ENCODE measurements at regions not wholly inside any gene's neighbourhood (a gene's known extent, or its start where the extent isn't known, plus 50 kb on each side); places are given as distances from the start of the nearest gene placed in this dataset.

- no peak overlapping the region for H3K4me3 ChIP-seq (ENCODE audit: insufficient read depth, low read depth, low read length)
- no peak for DNase-seq
- no peaks in the 10 kb centered on the region for H3K36me3 ChIP-seq (replicated peaks; ENCODE audit: control insufficient read depth, insufficient read depth, low read length)
- H3K27me3 ChIP-seq (ENCODE audit: control insufficient read depth, insufficient read depth, low read length) = no peaks in the 10 kb centered on the region
These were observed 186.2 kb downstream of the SNAPC1 start for GRCh38 chr14:61948376-61948775.

GRCh38 chr14:61950340-61950739, 188.1 kb downstream of the SNAPC1 start:
- no peaks in the 10 kb centered on the region for H3K27me3 ChIP-seq (ENCODE audit: control insufficient read depth, insufficient read depth, low read length)
- no peak for DNase-seq

GRCh38 chr14:61953602-61954001, 191.4 kb downstream of the SNAPC1 start:
- Histone ChIP-seq H3K27me3 (ENCODE audit: control insufficient read depth, insufficient read depth, low read length) (no peaks in the 10 kb centered on the region), H3K36me3 (replicated peaks; ENCODE audit: control insufficient read depth, insufficient read depth, low read length) (no peaks in the 10 kb centered on the region), H3K4me3 (ENCODE audit: insufficient read depth, low read depth, low read length) (no peak overlapping the region)
- no peak for DNase-seq

More at GRCh38 chr14:61950340-61950739, 188.1 kb downstream of the SNAPC1 start:
- Histone ChIP-seq H3K4me3 (ENCODE audit: insufficient read depth, low read depth, low read length) (no peak overlapping the region), H3K36me3 (replicated peaks; ENCODE audit: control insufficient read depth, insufficient read depth, low read length) (no peaks in the 10 kb centered on the region)

GRCh38 chr14:61954306-61954705, 192.1 kb downstream of the SNAPC1 start:
- DNase-seq = no peak
- no peak overlapping the region for H3K4me3 ChIP-seq (ENCODE audit: insufficient read depth, low read depth, low read length)
- H3K27me3 ChIP-seq (ENCODE audit: control insufficient read depth, insufficient read depth, low read length) = no peaks in the 10 kb centered on the region
- no peaks in the 10 kb centered on the region for H3K36me3 ChIP-seq (replicated peaks; ENCODE audit: control insufficient read depth, insufficient read depth, low read length)

GRCh38 chr14:61956517-61956916, 194.3 kb downstream of the SNAPC1 start:
- no peaks in the 10 kb centered on the region for H3K27me3 ChIP-seq (ENCODE audit: control insufficient read depth, insufficient read depth, low read length)
- no peak for DNase-seq
- no peak overlapping the region for H3K4me3 ChIP-seq (ENCODE audit: insufficient read depth, low read depth, low read length)
- H3K36me3 ChIP-seq (replicated peaks; ENCODE audit: control insufficient read depth, insufficient read depth, low read length) = no peaks in the 10 kb centered on the region

DNA sequence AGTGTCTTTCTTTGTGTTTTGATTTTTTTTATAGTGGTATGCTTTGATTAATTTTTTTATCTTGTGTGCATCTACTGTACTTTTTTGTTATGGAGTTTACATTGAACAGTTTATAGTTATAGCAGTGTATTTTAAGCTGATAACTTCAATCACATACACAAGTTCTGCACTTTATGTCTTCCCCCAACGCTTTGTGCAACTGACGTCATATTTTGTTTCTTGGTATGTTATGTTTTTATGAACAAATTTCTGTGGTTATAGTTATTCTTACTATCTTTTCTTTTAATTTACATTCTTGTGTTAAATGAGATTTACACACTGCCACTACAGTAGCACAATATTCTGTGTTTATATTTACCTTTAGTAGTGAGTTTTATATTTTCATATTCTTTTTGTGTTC, 197.1 kb downstream of the SNAPC1 start:
- DNase-seq = no peak
- H3K36me3 ChIP-seq (replicated peaks; ENCODE audit: control insufficient read depth, insufficient read depth, low read length) = no peaks in the 10 kb centered on the region
- no peak overlapping the region for H3K4me3 ChIP-seq (ENCODE audit: insufficient read depth, low read depth, low read length)
- H3K27me3 ChIP-seq (ENCODE audit: control insufficient read depth, insufficient read depth, low read length) = no peaks in the 10 kb centered on the region

DNA sequence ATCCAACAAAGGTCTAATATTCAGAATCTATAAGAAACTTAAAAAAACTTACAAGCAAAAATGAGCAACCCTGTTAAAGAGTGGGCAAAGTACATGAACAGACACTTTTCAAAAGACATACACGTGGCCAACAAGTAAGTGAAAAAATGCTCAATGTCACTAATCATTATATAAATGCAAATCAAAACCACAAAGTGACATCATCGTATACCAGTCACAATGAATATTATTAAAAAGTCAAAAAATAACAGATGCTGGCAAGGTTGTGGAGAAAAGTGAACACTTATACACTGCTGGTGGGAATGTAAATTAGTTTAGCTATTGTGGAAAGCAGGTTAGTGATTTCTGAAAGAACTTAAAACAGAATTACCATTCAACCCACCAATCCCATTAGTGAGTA, 199.1 kb downstream of the SNAPC1 start:
- H3K4me3 ChIP-seq (ENCODE audit: insufficient read depth, low read depth, low read length) = no peak overlapping the region
- no peaks in the 10 kb centered on the region for H3K36me3 ChIP-seq (replicated peaks; ENCODE audit: control insufficient read depth, insufficient read depth, low read length)
- no peaks in the 10 kb centered on the region for H3K27me3 ChIP-seq (ENCODE audit: control insufficient read depth, insufficient read depth, low read length)
- no peak for DNase-seq

- Histone ChIP-seq H3K36me3 (replicated peaks; ENCODE audit: control insufficient read depth, insufficient read depth, low read length) (no peaks in the 10 kb centered on the region), H3K4me3 (ENCODE audit: insufficient read depth, low read depth, low read length) (no peak overlapping the region), H3K27me3 (ENCODE audit: control insufficient read depth, insufficient read depth, low read length) (no peaks in the 10 kb centered on the region)
- DNase-seq = no peak
These were observed 201.7 kb downstream of the SNAPC1 start for GRCh38 chr14:61963926-61964325.

GRCh38 chr14:61965030-61965745, 203.0 kb downstream of the SNAPC1 start:
- no peak for DNase-seq
- Histone ChIP-seq H3K4me3 (ENCODE audit: insufficient read depth, low read depth, low read length) (no peak overlapping the region), H3K27me3 (ENCODE audit: control insufficient read depth, insufficient read depth, low read length) (no peaks in the 10 kb centered on the region), H3K36me3 (replicated peaks; ENCODE audit: control insufficient read depth, insufficient read depth, low read length) (no peaks in the 10 kb centered on the region)

DNA sequence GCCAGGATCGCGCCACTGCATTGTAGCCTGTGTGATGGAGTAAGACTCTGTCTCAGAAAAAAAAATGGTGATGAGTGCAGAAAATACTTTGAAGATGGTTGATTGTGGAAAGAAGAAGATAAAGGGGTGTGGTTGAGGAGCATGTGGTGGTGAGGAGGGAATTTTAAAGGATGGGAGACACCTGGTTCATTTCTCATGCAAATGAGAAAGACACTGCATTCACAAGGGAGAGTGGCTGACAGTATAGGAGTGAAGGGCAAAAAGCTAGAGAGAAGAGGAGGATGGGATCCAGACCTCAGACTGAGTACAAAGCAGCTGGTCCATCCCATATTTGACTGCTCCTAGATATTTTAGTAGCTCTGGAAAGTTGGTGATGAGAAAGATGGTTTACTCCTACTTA, 206.0 kb downstream of the SNAPC1 start:
- no peak for DNase-seq

DNA sequence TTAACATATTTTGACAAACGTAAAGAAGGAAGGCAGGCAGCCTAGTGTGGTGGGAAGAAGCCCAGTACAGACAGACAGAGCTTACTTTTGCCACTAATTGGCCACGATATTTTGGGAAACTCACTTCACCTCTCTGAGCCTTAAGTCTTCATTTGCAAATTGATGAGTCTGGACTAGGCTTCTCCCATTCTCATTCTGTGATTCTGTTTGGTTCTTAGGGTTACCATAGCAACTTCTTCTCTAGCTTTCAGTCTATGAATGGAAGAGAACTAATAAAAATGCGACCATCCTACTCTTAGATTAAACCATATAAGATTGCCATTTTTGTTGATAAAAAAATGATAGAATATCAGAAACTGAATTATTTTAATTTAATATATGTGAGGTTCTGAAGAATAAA, 210.5 kb downstream of the SNAPC1 start:
- Histone ChIP-seq H3K4me3 (ENCODE audit: insufficient read depth, low read depth, low read length) (no peak overlapping the region), H3K36me3 (replicated peaks; ENCODE audit: control insufficient read depth, insufficient read depth, low read length) (no peaks in the 10 kb centered on the region), H3K27me3 (ENCODE audit: control insufficient read depth, insufficient read depth, low read length) (no peaks in the 10 kb centered on the region)
- DNase-seq = no peak

More for the DNA sequence above, 206.0 kb downstream of the SNAPC1 start:
- no peak overlapping the region for H3K4me3 ChIP-seq (ENCODE audit: insufficient read depth, low read depth, low read length)
- H3K27me3 ChIP-seq (ENCODE audit: control insufficient read depth, insufficient read depth, low read length) = no peaks in the 10 kb centered on the region
- no peaks in the 10 kb centered on the region for H3K36me3 ChIP-seq (replicated peaks; ENCODE audit: control insufficient read depth, insufficient read depth, low read length)

GRCh38 chr14:61973981-61974380, 211.8 kb downstream of the SNAPC1 start:
- DNase-seq = no peak
- Histone ChIP-seq H3K27me3 (ENCODE audit: control insufficient read depth, insufficient read depth, low read length) (no peaks in the 10 kb centered on the region), H3K4me3 (ENCODE audit: insufficient read depth, low read depth, low read length) (no peak overlapping the region), H3K36me3 (replicated peaks; ENCODE audit: control insufficient read depth, insufficient read depth, low read length) (no peaks in the 10 kb centered on the region)

GRCh38 chr14:61977217-61977616, 215.0 kb downstream of the SNAPC1 start:
- Histone ChIP-seq H3K4me3 (ENCODE audit: insufficient read depth, low read depth, low read length) (no peak overlapping the region), H3K36me3 (replicated peaks; ENCODE audit: control insufficient read depth, insufficient read depth, low read length) (no peaks in the 10 kb centered on the region), H3K27me3 (ENCODE audit: control insufficient read depth, insufficient read depth, low read length) (no peaks in the 10 kb centered on the region)
- DNase-seq = no peak

DNA sequence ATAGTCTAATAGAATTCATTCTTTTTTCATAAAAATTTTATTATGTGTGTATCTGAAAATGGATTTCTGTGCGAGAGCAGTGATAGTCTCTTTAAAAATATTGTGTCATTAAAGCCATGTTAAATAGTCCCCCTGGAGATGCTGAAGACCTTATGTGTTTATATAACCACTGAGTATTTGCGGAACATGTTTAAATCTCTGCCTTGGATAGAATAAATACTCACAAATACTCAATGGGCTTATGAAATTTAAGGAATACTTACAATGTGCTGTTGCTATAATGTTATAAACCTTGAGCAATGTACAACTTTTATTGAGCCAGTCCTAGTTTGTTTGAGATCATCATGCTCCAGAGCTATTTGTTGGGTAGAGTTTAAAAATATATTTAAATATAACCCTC, 226.0 kb downstream of the SNAPC1 start:
- H3K27me3 ChIP-seq (ENCODE audit: control insufficient read depth, insufficient read depth, low read length) = no peaks in the 10 kb centered on the region
- DNase-seq = no peak
- H3K4me3 ChIP-seq (ENCODE audit: insufficient read depth, low read depth, low read length) = no peak overlapping the region
- H3K36me3 ChIP-seq (replicated peaks; ENCODE audit: control insufficient read depth, insufficient read depth, low read length) = no peaks in the 10 kb centered on the region

GRCh38 chr14:61992139-61992538, 229.9 kb downstream of the SNAPC1 start:
- no peak overlapping the region for H3K4me3 ChIP-seq (ENCODE audit: insufficient read depth, low read depth, low read length)
- no peak for DNase-seq
- no peaks in the 10 kb centered on the region for H3K27me3 ChIP-seq (ENCODE audit: control insufficient read depth, insufficient read depth, low read length)
- H3K36me3 ChIP-seq (replicated peaks; ENCODE audit: control insufficient read depth, insufficient read depth, low read length) = no peaks in the 10 kb centered on the region

DNA sequence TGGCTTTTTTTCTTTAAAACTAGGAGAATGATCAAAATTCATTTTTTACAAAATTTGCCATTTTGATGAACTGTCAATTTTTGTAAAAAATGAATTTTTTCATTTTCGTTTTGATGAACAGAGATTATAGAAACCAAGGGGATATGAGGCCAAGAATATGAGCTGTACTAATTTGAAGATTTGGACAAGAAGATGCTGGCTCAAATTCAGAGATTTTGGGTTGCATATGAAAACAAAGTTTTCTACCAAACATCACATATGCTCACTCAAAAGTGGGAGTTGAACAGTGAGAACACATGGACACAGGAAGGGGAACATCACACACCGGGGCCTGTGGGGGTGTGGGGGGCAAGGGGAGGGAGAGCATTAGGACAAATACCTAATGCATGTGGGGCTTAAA, 230.7 kb downstream of the SNAPC1 start:
- no peaks in the 10 kb centered on the region for H3K27me3 ChIP-seq (ENCODE audit: control insufficient read depth, insufficient read depth, low read length)
- H3K4me3 ChIP-seq (ENCODE audit: insufficient read depth, low read depth, low read length) = no peak overlapping the region
- no peak for DNase-seq

More for the DNA sequence above, 230.7 kb downstream of the SNAPC1 start:
- H3K36me3 ChIP-seq (replicated peaks; ENCODE audit: control insufficient read depth, insufficient read depth, low read length) = no peaks in the 10 kb centered on the region

Data from H7 (cell line).